T-cell (primary cell): ENCODE measurements at regions not wholly inside any gene's neighbourhood (a gene's known extent, or its start where the extent isn't known, plus 50 kb on each side); places are given as distances from the start of the nearest gene placed in this dataset.

Experiments
- ATAC-seq, 4 experiments: fragments of 200-7000 bp in 3 of 4; fragments of 150-1000 bp in 1 of 4; cut with Tn5 transposase; replicated peaks in 1 of 4; 1 replicate in 3 of 4; 2 replicates in 1 of 4; pipeline ENCODE4 v1.10.0; 2021; ENCODE audit warnings: moderate library complexity in 3 of 4, mild to moderate bottlenecking in 2 of 4, moderate number of reproducible peaks in 1 of 4
- CTCF ChIA-PET, 2 donors: fragments of 300-600 bp; sonication (Branson Sonifier 250); formaldehyde crosslinking; loops; one replicate each; lab custom pipeline; 2022; ENCODE audit warnings: antibody characterized with exemption in 2 of 2; lab: Charles Lee
- POLR2A ChIA-PET, 2 donors: fragments of 300-600 bp; sonication (Branson Sonifier 250); formaldehyde crosslinking; loops; one replicate each; lab custom pipeline; 2022; ENCODE audit warnings: antibody characterized with exemption in 2 of 2; lab: Charles Lee
- DNase-seq, 35 experiments: peaks; one replicate each; pipeline versions ENCODE4 v3.0.0 to v3.0.0-alpha.2; 2013 to 2023
- H3K27ac ChIP-seq: one replicate; pipeline ENCODE4 v1.5.1; 2013; ENCODE audit warnings: low read length
- H3K27me3 ChIP-seq, 2 experiments: replicated peaks in 1 of 2; 1 replicate in 1 of 2; 2 replicates in 1 of 2; pipeline versions ENCODE4 v1.6.1 to v1.7.0; 2013; ENCODE audit warnings: low read length in 1 of 2, mixed read lengths in 1 of 2; ENCODE audit not compliant: control insufficient read depth in 2 of 2, insufficient read depth in 2 of 2; ENCODE audit errors: extremely low read depth in 1 of 2
- H3K36me3 ChIP-seq, 2 donors: 1 replicate in 1 of 2; 2 replicates in 1 of 2; pipeline versions ENCODE4 v1.6.1 to v1.7.0; 2013; ENCODE audit warnings: low read length in 1 of 2; ENCODE audit not compliant: control insufficient read depth in 2 of 2, insufficient read depth in 1 of 2; ENCODE audit errors: extremely low read depth in 1 of 2
- H3K4me1 ChIP-seq, 2 experiments: 1 replicate in 1 of 2; 2 replicates in 1 of 2; pipeline versions ENCODE4 v1.6.1 to v1.7.0; 2013; ENCODE audit warnings: low read length in 2 of 2, mixed read lengths in 1 of 2; ENCODE audit not compliant: insufficient read depth in 2 of 2, control insufficient read depth in 1 of 2; ENCODE audit errors: extremely low read depth in 1 of 2
- H3K4me3 ChIP-seq, 2 donors: 1 replicate in 1 of 2; 2 replicates in 1 of 2; pipeline versions ENCODE4 v1.5.1 to v1.7.0; 2013; ENCODE audit warnings: mild to moderate bottlenecking in 2 of 2, low read length in 1 of 2, moderate library complexity in 1 of 2; ENCODE audit not compliant: control insufficient read depth in 1 of 2; ENCODE audit errors: extremely low read depth in 1 of 2
- H3K9me3 ChIP-seq: 2 replicates; pipeline ENCODE4 v1.7.0; 2013
- H3K27ac Mint-ChIP-seq, 2 donors: one replicate each; pipeline ENCODE4 v1.8.0; 2020 to 2021; ENCODE audit warnings: mild to moderate bottlenecking in 2 of 2, mixed read lengths in 2 of 2
- H3K27me3 Mint-ChIP-seq, 2 donors: one replicate each; pipeline ENCODE4 v1.8.0; 2021 to 2022; ENCODE audit warnings: mixed read lengths in 2 of 2
- H3K36me3 Mint-ChIP-seq: one replicate; pipeline ENCODE4 v1.8.0; 2021; ENCODE audit warnings: mixed read lengths
- H3K4me1 Mint-ChIP-seq, 3 donors: one replicate each; pipeline ENCODE4 v1.8.0; 2020 to 2022; ENCODE audit warnings: mixed read lengths in 3 of 3, mild to moderate bottlenecking in 1 of 3
- H3K4me3 Mint-ChIP-seq, 3 donors: one replicate each; pipeline ENCODE4 v1.8.0; 2020 to 2022; ENCODE audit warnings: mild to moderate bottlenecking in 3 of 3, mixed read lengths in 3 of 3, moderate library complexity in 3 of 3
- H3K9me3 Mint-ChIP-seq, 3 donors: one replicate each; pipeline ENCODE4 v1.8.0; 2020 to 2022; ENCODE audit warnings: mixed read lengths in 3 of 3
- WGBS: methylation state at CpG from one replicate; pipeline ENCODE4 v1.1.5; 2013; ENCODE audit warnings: missing lambda C conversion rate; ENCODE audit not compliant: insufficient coverage; 5-methylcytosine and 5-hydroxymethylcytosine counted together

GRCh38 chr12:82529101-82529500, 157.6 kb upstream of the TMTC2 start:
- H3K27me3 ChIP-seq = peaks cover 0 to 3% of the 10 kb centered on the region in 2 experiments
- H3K4me3 ChIP-seq = no peak overlapping the region
- Mint-ChIP-seq H3K9me3 (no peaks in the 10 kb centered on the region), H3K27ac (no peak overlapping the region), H3K4me1 (no peaks in the 10 kb centered on the region), H3K27me3 (peaks cover 2 to 3% of the 10 kb centered on the region in 2 donors), H3K4me3 (no peak overlapping the region), H3K36me3 (no peaks in the 10 kb centered on the region)
- ATAC-seq = no peak
- H3K36me3 ChIP-seq = no peaks in the 10 kb centered on the region
- H3K4me1 ChIP-seq = no peaks in the 10 kb centered on the region
- DNase-seq = no peak
- ChIA-PET POLR2A (no interaction called here), CTCF (interaction anchor here (0.5 to 0.8 kb wide), 2 partner anchors 10 to 157 kb away, joined by 3 read pairs; no protein-coding TSS in a partner anchor)
- H3K9me3 ChIP-seq = no peaks in the 10 kb centered on the region
- WGBS = no CpG with 5 or more reads among the region's 1 CpG
- H3K27ac ChIP-seq = no peak overlapping the region

- Histone ChIP-seq H3K4me3 (no peak overlapping the region), H3K27me3 (peaks cover 0 to 3% of the 10 kb centered on the region in 2 experiments), H3K9me3 (no peaks in the 10 kb centered on the region), H3K36me3 (no peaks in the 10 kb centered on the region), H3K27ac (no peak overlapping the region), H3K4me1 (no peaks in the 10 kb centered on the region)
- ATAC-seq = no peak
- POLR2A ChIA-PET = no interaction called here
- no peaks in the 10 kb centered on the region for H3K36me3 Mint-ChIP-seq
- no peak overlapping the region for H3K27ac Mint-ChIP-seq
- no peaks in the 10 kb centered on the region for H3K9me3 Mint-ChIP-seq
- CTCF ChIA-PET = no interaction called here
- DNase-seq = no peak
- peaks cover 0 to 3% of the 10 kb centered on the region in 2 donors for H3K27me3 Mint-ChIP-seq
- WGBS = no CpG with 5 or more reads among the region's 3 CpGs
- no peaks in the 10 kb centered on the region for H3K4me1 Mint-ChIP-seq
- H3K4me3 Mint-ChIP-seq = no peak overlapping the region
Observed at GRCh38 chr12:82529954-82530353, 156.8 kb upstream of the TMTC2 start.

- WGBS = 90% methylated on average over 2 of the region's 2 CpGs
- H3K27me3 Mint-ChIP-seq = peaks cover 0 to 3% of the 10 kb centered on the region in 2 donors
Observed at GRCh38 chr12:82530394-82530793, 156.3 kb upstream of the TMTC2 start.

DNA sequence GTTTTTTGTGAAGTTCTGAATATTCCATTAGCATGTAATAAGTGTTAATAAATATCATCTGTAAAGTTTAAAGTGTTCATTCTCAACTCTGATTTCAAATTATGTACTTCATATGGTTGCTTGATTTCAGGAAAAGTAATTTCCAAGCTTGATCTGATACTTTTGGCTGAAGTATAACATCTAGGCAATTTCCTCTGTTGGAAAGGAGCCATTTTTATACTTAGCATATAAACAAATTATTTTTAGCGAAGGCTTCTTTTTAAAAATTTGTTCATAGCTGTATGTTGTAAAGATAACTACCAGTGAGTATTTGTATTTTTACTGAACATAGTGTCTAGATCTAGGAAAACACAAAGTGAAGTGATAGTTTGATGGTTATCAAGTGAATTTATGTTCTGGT, 153.4 kb upstream of the TMTC2 start:
- H3K36me3 Mint-ChIP-seq = no peaks in the 10 kb centered on the region
- DNase-seq (no peak), ATAC-seq (no peak)
- H3K9me3 ChIP-seq = no peaks in the 10 kb centered on the region
- ChIA-PET CTCF (no interaction called here), POLR2A (no interaction called here)
- H3K4me3 Mint-ChIP-seq = no peak overlapping the region
- peaks cover 0 to 3% of the 10 kb centered on the region in 2 experiments for H3K27me3 ChIP-seq
- no peaks in the 10 kb centered on the region for H3K27me3 Mint-ChIP-seq
- H3K36me3 ChIP-seq = no peaks in the 10 kb centered on the region
- H3K27ac Mint-ChIP-seq = no peak overlapping the region
- no peak overlapping the region for H3K4me3 ChIP-seq
- H3K4me1 ChIP-seq = no peaks in the 10 kb centered on the region
- no CpG with 5 or more reads among the region's 1 CpG for WGBS
- no peaks in the 10 kb centered on the region for H3K9me3 Mint-ChIP-seq
- no peak overlapping the region for H3K27ac ChIP-seq
- H3K4me1 Mint-ChIP-seq = no peaks in the 10 kb centered on the region

More at GRCh38 chr12:82530394-82530793, 156.3 kb upstream of the TMTC2 start:
- no peak overlapping the region for H3K27ac Mint-ChIP-seq
- ATAC-seq (no peak), DNase-seq (no peak)
- H3K4me3 Mint-ChIP-seq = no peak overlapping the region
- H3K4me1 Mint-ChIP-seq = no peaks in the 10 kb centered on the region
- CTCF ChIA-PET = no interaction called here
- no peaks in the 10 kb centered on the region for H3K36me3 Mint-ChIP-seq
- POLR2A ChIA-PET = no interaction called here
- H3K27me3 ChIP-seq = peaks cover 0 to 3% of the 10 kb centered on the region in 2 experiments
- H3K36me3 ChIP-seq = no peaks in the 10 kb centered on the region
- H3K9me3 ChIP-seq = no peaks in the 10 kb centered on the region
- no peak overlapping the region for H3K4me3 ChIP-seq
- H3K27ac ChIP-seq = no peak overlapping the region
- no peaks in the 10 kb centered on the region for H3K9me3 Mint-ChIP-seq
- H3K4me1 ChIP-seq = no peaks in the 10 kb centered on the region

DNA sequence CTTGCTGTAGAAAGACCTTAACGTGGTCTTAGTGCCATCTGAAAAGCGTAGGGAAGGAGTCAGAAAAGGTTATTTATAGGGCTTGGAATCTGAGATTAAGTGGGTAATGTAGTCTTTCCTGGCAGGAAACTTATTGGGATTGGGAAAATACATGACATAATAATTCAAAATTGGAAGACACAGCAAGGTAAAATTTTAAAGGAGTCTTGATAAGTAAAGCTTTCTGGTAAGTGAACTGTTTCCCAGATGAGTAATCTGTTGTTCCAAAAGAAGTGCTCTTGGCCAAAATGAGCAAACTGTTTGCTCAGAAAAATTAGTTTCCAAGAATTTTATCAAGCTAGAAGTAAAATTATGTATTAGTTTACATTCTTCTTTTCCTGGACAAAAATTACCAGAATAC, 149.3 kb upstream of the TMTC2 start:
- Histone ChIP-seq H3K9me3 (no peaks in the 10 kb centered on the region), H3K27ac (no peak overlapping the region), H3K36me3 (no peaks in the 10 kb centered on the region), H3K4me3 (no peak overlapping the region), H3K4me1 (no peaks in the 10 kb centered on the region), H3K27me3 (no peaks in the 10 kb centered on the region)
- 76% methylated on average over 2 of the region's 2 CpGs for WGBS
- CTCF ChIA-PET = no interaction called here
- Mint-ChIP-seq H3K27ac (no peak overlapping the region), H3K4me3 (no peak overlapping the region), H3K36me3 (no peaks in the 10 kb centered on the region), H3K4me1 (no peaks in the 10 kb centered on the region), H3K9me3 (peaks cover 6 to 13% (median 8%) of the 10 kb centered on the region in 3 donors), H3K27me3 (no peaks in the 10 kb centered on the region)
- POLR2A ChIA-PET = no interaction called here
- ATAC-seq (no peak), DNase-seq (no peak)

GRCh38 chr12:82554529-82554928, 132.2 kb upstream of the TMTC2 start:
- ChIA-PET CTCF (no interaction called here), POLR2A (no interaction called here)
- H3K27ac ChIP-seq = no peak overlapping the region
- Mint-ChIP-seq H3K27me3 (no peaks in the 10 kb centered on the region), H3K4me3 (no peak overlapping the region), H3K9me3 (peaks cover 11 to 18% (median 17%) of the 10 kb centered on the region in 3 donors), H3K27ac (no peak overlapping the region), H3K4me1 (no peaks in the 10 kb centered on the region), H3K36me3 (no peaks in the 10 kb centered on the region)
- DNase-seq (no peak), ATAC-seq (no peak)
- H3K9me3 ChIP-seq = no peaks in the 10 kb centered on the region
- H3K27me3 ChIP-seq = no peaks in the 10 kb centered on the region
- H3K36me3 ChIP-seq = no peaks in the 10 kb centered on the region
- WGBS = 24% methylated on average over 2 of the region's 2 CpGs
- H3K4me3 ChIP-seq = no peak overlapping the region
- H3K4me1 ChIP-seq = no peaks in the 10 kb centered on the region

DNA sequence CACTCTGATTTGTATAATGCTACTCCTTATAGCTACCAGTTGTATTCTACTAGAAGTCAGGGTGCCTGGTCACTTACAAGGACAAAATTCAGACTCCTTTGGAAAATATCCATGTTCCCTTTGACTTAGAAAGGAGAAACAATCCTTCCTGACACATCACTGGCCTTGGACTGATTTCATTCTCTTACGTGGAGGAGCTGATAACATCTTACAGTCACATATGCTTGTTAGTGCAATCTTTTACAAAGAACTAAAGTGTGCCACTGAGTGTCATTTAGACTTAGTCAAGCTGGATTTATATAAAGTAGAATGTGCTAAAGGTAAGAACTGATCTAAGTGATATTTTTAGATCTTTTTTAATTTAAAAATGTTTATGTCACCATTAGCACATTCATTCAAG, 131.0 kb upstream of the TMTC2 start:
- Histone ChIP-seq H3K4me3 (no peak overlapping the region), H3K4me1 (no peaks in the 10 kb centered on the region), H3K9me3 (no peaks in the 10 kb centered on the region), H3K36me3 (no peaks in the 10 kb centered on the region), H3K27ac (no peak overlapping the region), H3K27me3 (no peaks in the 10 kb centered on the region)
- Mint-ChIP-seq H3K27me3 (no peaks in the 10 kb centered on the region), H3K4me1 (no peaks in the 10 kb centered on the region), H3K36me3 (no peaks in the 10 kb centered on the region), H3K4me3 (no peak overlapping the region), H3K27ac (no peak overlapping the region), H3K9me3 (peaks cover 6 to 14% (median 9%) of the 10 kb centered on the region in 3 donors)
- DNase-seq (no peak), ATAC-seq (no peak)
- WGBS = no CpG with 5 or more reads among the region's 1 CpG
- ChIA-PET POLR2A (no interaction called here), CTCF (no interaction called here)
